Keratinocyte (primary cell): ENCODE measurements at regions not wholly inside any gene's neighbourhood (a gene's known extent, or its start where the extent isn't known, plus 50 kb on each side); places are given as distances from the start of the nearest gene placed in this dataset.

Experiments
- DNase-seq: peaks from one replicate; pipeline ENCODE4 v3.0.0-alpha.2; 2011; ENCODE audit warnings: low read depth, missing footprints, low spot score
- FAIRE-seq: peaks from 2 replicates; lab custom pipeline; 2011; peaks lifted over from hg19 to GRCh38; lab: Jason Lieb, UNC
- H2AFZ ChIP-seq: 2 replicates; pipeline ENCODE4 v1.6.0; 2012; ENCODE audit warnings: low read length, control low read depth, inconsistent platforms; ENCODE audit not compliant: control insufficient read depth
- H3K27ac ChIP-seq: 2 replicates; pipeline ENCODE4 v1.5.1; 2011; ENCODE audit warnings: low read length; ENCODE audit not compliant: control insufficient read depth, insufficient read depth
- H3K27me3 ChIP-seq: 3 replicates; pipeline ENCODE4 v1.6.0; 2011; ENCODE audit warnings: low read length; ENCODE audit not compliant: control insufficient read depth, insufficient read depth; ENCODE audit errors: extremely low read depth
- H3K36me3 ChIP-seq, 2 experiments: 2 replicates in 1 of 2; 3 replicates in 1 of 2; pipeline ENCODE4 v1.5.1; 2011; ENCODE audit warnings: low read length in 2 of 2, mild to moderate bottlenecking in 1 of 2; ENCODE audit not compliant: control insufficient read depth in 2 of 2, insufficient read depth in 2 of 2; ENCODE audit errors: extremely low read depth in 1 of 2
- H3K4me1 ChIP-seq: 3 replicates; pipeline ENCODE4 v1.5.1; 2011; ENCODE audit warnings: low read length; ENCODE audit not compliant: control insufficient read depth, insufficient read depth; ENCODE audit errors: extremely low read depth
- H3K4me2 ChIP-seq: 3 replicates; pipeline ENCODE4 v1.6.0; 2011; ENCODE audit warnings: low read depth, low read length; ENCODE audit not compliant: control insufficient read depth, insufficient read depth; ENCODE audit errors: extremely low read depth
- H3K4me3 ChIP-seq, 3 experiments: fragments of 200-600 bp in 1 of 3; sonication (generic) in 1 of 3; 2 replicates in 2 of 3; 3 replicates in 1 of 3; pipeline ENCODE4 v1.5.1; 2011 to 2016; ENCODE audit warnings: low read length in 3 of 3, mild to moderate bottlenecking in 3 of 3, control low read depth in 2 of 3, inconsistent platforms in 1 of 3, low read depth in 1 of 3, mixed read lengths in 1 of 3, mixed run types in 1 of 3, moderate library complexity in 1 of 3; ENCODE audit not compliant: control insufficient read depth in 2 of 3, insufficient read depth in 2 of 3; ENCODE audit errors: extremely low read depth in 1 of 3
- H3K79me2 ChIP-seq: 2 replicates; pipeline ENCODE4 v1.6.0; 2012; ENCODE audit warnings: low read length; ENCODE audit not compliant: control insufficient read depth, insufficient read depth
- H3K9ac ChIP-seq: 3 replicates; pipeline ENCODE4 v1.6.0; 2011; ENCODE audit warnings: low read length; ENCODE audit not compliant: control insufficient read depth, insufficient read depth; ENCODE audit errors: extremely low read depth
- H3K9me1 ChIP-seq: 3 replicates; pipeline ENCODE4 v1.6.0; 2011; ENCODE audit warnings: low read length; ENCODE audit not compliant: control insufficient read depth, insufficient read depth; ENCODE audit errors: extremely low read depth
- H3K9me3 ChIP-seq: 2 replicates; pipeline ENCODE4 v1.5.1; 2012; ENCODE audit warnings: low read depth, low read length; ENCODE audit not compliant: control insufficient read depth
- H4K20me1 ChIP-seq: 3 replicates; pipeline ENCODE4 v1.6.0; 2011; ENCODE audit warnings: low read length; ENCODE audit not compliant: control insufficient read depth, insufficient read depth; ENCODE audit errors: extremely low read depth
- CTCF ChIP-seq, 3 experiments: IDR thresholded peaks in 1 of 3; conservative IDR thresholded peaks in 1 of 3; optimal IDR thresholded peaks in 1 of 3; 2 replicates in 2 of 3; 3 replicates in 1 of 3; pipeline versions ENCODE3 to v1.5.1; 2011; ENCODE audit warnings: low read length in 3 of 3, mild to moderate bottlenecking in 3 of 3, moderate library complexity in 2 of 3, control low read depth in 1 of 3, inconsistent platforms in 1 of 3; ENCODE audit not compliant: insufficient read depth in 2 of 3; ENCODE audit errors: extremely low read depth in 1 of 3
- EZH2 ChIP-seq: IDR thresholded peaks from one replicate; pipeline ENCODE4 v1.6.1; 2012; ENCODE audit warnings: inconsistent platforms, mild to moderate bottlenecking, low read length, moderate library complexity
- dilution Hi-C: fragments of 300-500 bp; cut with MboI; formaldehyde crosslinking; loops from one replicate; pipeline ENCODE4 v1.7.0; 2020; ENCODE audit warnings: low sequenced_read_pairs; ENCODE audit not compliant: extremely low pct_ligation_motif_present

GRCh38 chr2:240364961-240365775 lies 70.3 kb upstream of the GPC1 start:
- Histone ChIP-seq H3K4me2 (no peak overlapping the region), H2AFZ (no peak overlapping the region), H3K9ac (no peak overlapping the region), H3K4me1 (peaks cover 9% of the 10 kb centered on the region), H3K27me3 (peaks cover 16% of the 10 kb centered on the region), H3K9me3 (peaks cover 6% of the 10 kb centered on the region), H3K36me3 (no peaks in the 10 kb centered on the region), H3K27ac (no peak overlapping the region), H3K4me3 (no peak overlapping the region), H4K20me1 (no peaks in the 10 kb centered on the region), H3K9me1 (no peaks in the 10 kb centered on the region), H3K79me2 (no peaks in the 10 kb centered on the region)
- dilution Hi-C loops: no loop called here
- no peak for FAIRE-seq
- no peak for TF ChIP-seq EZH2
- DNase-seq: no peak

- no peak for TF ChIP-seq CTCF (optimal IDR thresholded peaks at IDR 0.05 in 1 of 3, IDR thresholded peaks at IDR 0.05 in 1 of 3, conservative IDR thresholded peaks at IDR 0.05 in 1 of 3; ENCODE audit: extremely low read depth in 1 of 3, insufficient read depth in 2 of 3, low read length in 3 of 3)
- H3K27ac ChIP-seq: no peak overlapping the region
- FAIRE-seq: no peak
Measured at GRCh38 chr2:240365971-240366471, 69.4 kb upstream of the GPC1 start.

More at GRCh38 chr2:240365971-240366471, 69.4 kb upstream of the GPC1 start:
- Histone ChIP-seq H3K27me3 (peaks cover 16% of the 10 kb centered on the region), H2AFZ (no peak overlapping the region), H3K36me3 (no peaks in the 10 kb centered on the region), H3K4me1 (peaks cover 13% of the 10 kb centered on the region), H3K4me2 (no peak overlapping the region), H4K20me1 (no peaks in the 10 kb centered on the region), H3K79me2 (no peaks in the 10 kb centered on the region), H3K9me3 (peaks cover 3% of the 10 kb centered on the region), H3K9me1 (no peaks in the 10 kb centered on the region), H3K9ac (no peak overlapping the region), H3K4me3 (no peak overlapping the region)
- dilution Hi-C loops: no loop called here
- DNase-seq: no peak
